ENCODE measurements at regions not wholly inside any gene's neighbourhood (a gene's known extent, or its start where the extent isn't known, plus 50 kb on each side); places are given as distances from the start of the nearest gene placed in this dataset.

DNA sequence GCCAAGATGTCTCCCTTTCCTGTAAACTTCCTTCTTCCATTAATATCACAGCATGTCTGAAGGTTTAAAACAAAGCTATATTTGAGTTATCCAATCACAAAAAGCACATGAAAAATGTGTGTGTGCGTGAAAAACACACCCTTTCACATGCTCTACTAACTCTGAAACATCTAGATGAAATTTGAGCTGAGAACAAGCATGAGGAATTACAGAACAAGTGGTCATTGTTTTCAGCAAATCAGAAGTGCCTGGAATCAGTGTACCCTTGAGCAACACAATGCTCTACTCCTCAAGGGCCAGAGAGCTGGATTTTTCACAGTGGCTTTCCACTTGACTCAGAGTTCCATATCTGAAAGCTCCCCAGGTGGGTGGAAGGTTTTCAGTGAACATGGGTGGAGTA is 255.9 kb downstream of the PSAT1 start:
- H3K27ac Mint-ChIP-seq = no peak overlapping the region
- no peaks in the 10 kb centered on the region for H3K4me1 Mint-ChIP-seq
- H3K27me3 Mint-ChIP-seq = peaks cover 5% of the 10 kb centered on the region
- H3K9me3 Mint-ChIP-seq = no peaks in the 10 kb centered on the region
- no peak overlapping the region for H3K4me3 Mint-ChIP-seq
- no peaks in the 10 kb centered on the region for H3K36me3 Mint-ChIP-seq

DNA sequence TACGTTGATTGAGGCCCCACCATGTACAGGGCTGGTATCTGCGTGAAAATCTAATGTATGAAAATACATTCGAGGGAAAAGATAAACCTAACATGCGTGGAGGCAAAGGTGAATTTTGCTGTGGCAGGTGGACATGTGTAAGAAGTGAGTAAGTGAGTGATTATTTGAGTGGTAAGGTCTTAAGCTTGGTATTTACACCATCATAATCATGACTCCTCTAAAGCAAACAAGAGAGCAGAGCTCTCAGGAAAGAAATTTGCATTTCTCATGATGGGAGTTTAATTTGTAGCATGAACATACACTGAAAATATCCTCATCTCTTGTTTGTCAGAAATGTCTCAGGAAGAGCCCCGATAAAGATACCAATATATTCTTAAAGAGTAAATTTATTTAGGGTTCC is 260.6 kb downstream of the PSAT1 start:
- Mint-ChIP-seq H3K9me3 (no peaks in the 10 kb centered on the region), H3K36me3 (no peaks in the 10 kb centered on the region), H3K27me3 (peaks cover 3% of the 10 kb centered on the region), H3K4me1 (no peaks in the 10 kb centered on the region), H3K4me3 (no peak overlapping the region), H3K27ac (no peak overlapping the region)

DNA sequence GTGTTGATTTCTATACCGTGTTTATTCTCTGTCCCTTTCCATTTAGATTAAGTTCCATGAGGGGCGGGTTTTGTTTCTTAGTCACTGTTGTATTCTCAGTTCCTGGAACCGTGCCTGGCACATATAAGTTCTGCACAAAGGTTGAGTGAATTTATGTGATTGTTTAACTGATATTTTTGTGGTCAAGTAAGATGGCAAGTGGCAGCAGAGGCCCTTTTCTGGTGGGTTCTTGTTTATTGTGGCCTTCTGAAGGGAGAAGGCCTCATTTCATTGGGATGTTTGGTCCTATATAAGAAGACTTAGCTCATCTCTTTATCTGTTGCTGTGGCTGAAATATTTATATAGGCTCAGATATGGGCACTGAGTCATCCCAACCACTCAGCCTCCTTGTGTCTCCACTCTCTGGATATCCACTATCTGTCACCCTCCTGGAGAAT is 262.5 kb downstream of the PSAT1 start:
- no peak overlapping the region for H3K27ac Mint-ChIP-seq
- H3K27me3 Mint-ChIP-seq = peaks cover 3% of the 10 kb centered on the region
- no peaks in the 10 kb centered on the region for H3K9me3 Mint-ChIP-seq
- no peaks in the 10 kb centered on the region for H3K4me1 Mint-ChIP-seq
- no peak overlapping the region for H3K4me3 Mint-ChIP-seq
- H3K36me3 Mint-ChIP-seq = no peaks in the 10 kb centered on the region

DNA sequence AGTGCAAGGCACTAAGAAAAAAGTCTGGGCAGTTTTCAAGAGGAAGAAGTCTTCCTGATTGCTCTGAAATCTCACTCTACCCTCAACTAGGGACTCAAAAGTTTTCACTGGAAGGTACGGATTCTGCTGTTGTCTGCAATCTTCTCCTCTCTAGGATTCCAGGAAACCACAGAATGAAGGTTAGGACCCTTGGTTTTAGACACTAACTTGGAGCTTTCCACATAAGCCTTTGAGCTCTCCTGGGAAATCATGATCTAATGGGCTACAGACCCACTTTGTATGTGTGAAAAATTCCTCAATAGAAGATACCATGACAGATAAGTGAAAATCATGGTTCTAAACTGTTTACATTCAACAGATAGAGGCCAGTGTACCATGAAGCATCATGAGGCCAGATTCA is 265.1 kb downstream of the PSAT1 start:
- H3K4me3 Mint-ChIP-seq = no peak overlapping the region
- H3K9me3 Mint-ChIP-seq = no peaks in the 10 kb centered on the region
- no peak overlapping the region for H3K27ac Mint-ChIP-seq
- no peaks in the 10 kb centered on the region for H3K36me3 Mint-ChIP-seq
- H3K4me1 Mint-ChIP-seq = no peaks in the 10 kb centered on the region
- no peaks in the 10 kb centered on the region for H3K27me3 Mint-ChIP-seq

DNA sequence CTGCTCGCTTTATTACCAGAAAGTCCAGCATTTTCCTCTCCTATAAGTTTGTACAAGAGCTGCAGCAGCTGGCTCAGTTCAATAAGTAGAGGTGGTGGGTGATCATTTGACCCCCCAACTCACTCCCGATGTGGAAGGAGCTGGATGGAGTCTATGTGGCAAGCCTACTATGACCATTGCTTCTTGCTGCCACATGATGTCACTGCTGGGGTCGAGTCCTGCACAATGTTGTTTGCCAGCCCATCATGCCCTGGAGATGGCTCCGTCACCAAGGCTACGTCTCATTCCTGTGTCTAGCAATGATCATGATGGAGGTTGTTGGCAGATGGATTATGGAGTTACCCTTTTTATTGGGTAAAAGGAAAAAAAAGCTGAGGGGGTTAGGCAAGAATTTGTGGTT is 266.3 kb downstream of the PSAT1 start:
- no peaks in the 10 kb centered on the region for H3K27me3 Mint-ChIP-seq
- no peaks in the 10 kb centered on the region for H3K9me3 Mint-ChIP-seq
- H3K4me3 Mint-ChIP-seq = no peak overlapping the region
- no peaks in the 10 kb centered on the region for H3K36me3 Mint-ChIP-seq
- no peak overlapping the region for H3K27ac Mint-ChIP-seq
- H3K4me1 Mint-ChIP-seq = no peaks in the 10 kb centered on the region

DNA sequence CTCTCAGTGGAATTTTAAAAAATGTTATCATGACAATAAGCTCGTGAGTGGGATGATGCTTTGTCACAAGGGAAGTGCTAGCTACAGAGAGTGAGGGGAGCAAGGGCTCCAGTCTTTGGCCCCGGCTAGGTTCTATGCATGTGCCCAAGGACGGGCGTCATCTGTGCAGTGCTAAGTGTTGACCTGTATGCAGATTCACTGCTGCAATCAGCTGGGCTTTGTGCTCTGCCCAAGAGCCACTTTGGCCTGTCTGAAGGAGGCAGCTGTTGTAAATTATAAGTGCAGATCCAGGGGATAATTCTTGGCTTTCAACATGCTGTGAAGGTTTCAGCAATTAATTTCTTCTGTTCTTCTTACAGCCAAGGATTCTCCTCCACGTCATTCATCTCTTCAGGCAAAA is 268.6 kb downstream of the PSAT1 start:
- H3K27ac Mint-ChIP-seq = no peak overlapping the region
- H3K9me3 Mint-ChIP-seq = no peaks in the 10 kb centered on the region
- no peak overlapping the region for H3K4me3 Mint-ChIP-seq
- no peaks in the 10 kb centered on the region for H3K36me3 Mint-ChIP-seq
- no peaks in the 10 kb centered on the region for H3K27me3 Mint-ChIP-seq
- no peaks in the 10 kb centered on the region for H3K4me1 Mint-ChIP-seq

DNA sequence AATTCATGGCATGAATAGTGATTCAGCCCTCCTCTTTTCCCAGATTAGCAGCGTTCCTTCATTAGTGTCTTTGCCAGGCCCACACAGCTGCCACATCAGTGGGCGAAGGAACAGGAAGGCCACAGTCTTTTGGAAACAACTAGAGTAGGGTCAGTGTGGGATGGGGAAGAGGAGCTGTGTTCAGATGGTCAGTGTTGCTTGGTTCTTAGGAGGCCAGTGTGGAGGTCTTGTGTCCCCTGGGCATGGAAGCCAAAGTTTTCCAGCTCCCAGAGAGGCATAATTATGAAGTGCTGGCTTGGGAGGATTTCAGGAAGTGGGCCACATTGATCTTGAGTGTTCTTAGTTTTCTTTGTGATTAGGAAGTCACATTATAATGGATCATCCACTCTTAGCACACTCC is 269.6 kb downstream of the PSAT1 start:
- Mint-ChIP-seq H3K27ac (no peak overlapping the region), H3K4me3 (no peak overlapping the region), H3K4me1 (no peaks in the 10 kb centered on the region), H3K9me3 (no peaks in the 10 kb centered on the region), H3K36me3 (no peaks in the 10 kb centered on the region), H3K27me3 (no peaks in the 10 kb centered on the region)

DNA sequence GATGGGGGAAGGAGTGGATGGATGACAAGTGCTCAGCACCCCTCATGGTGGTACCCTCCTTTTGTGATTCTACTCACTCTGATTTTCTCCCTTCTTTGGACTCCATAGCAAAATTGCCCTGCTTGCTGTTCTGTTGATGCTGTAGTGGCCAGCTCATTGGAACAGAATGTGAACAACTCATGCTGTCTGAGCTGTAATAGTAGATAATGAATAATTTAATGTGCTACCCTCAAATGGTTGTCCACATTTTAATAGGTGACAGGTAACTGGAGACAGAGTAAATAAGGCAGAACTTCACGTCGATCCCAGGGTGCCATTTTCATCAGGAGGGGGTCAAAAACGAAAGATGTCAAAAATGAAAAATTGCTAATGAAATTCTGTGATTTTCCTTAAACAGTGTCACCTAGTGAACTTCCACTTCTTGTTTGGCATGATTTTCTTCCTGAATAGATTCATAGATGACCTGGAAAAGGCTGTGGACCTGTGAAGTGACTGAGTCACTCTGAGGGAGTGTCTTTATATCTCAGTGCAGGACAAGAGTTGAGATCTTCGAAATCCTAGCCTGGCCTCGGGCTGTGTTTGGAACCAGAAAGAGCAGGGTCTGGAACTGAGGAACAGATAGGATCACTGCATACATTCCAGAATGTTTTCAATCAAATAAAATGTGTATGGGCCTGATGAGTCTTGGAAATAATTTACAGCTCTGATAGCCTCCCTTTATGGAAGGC is 270.2 kb downstream of the PSAT1 start:
- no peaks in the 10 kb centered on the region for H3K27me3 Mint-ChIP-seq
- H3K36me3 Mint-ChIP-seq = no peaks in the 10 kb centered on the region
- no peaks in the 10 kb centered on the region for H3K4me1 Mint-ChIP-seq
- H3K4me3 Mint-ChIP-seq = no peak overlapping the region
- H3K9me3 Mint-ChIP-seq = no peaks in the 10 kb centered on the region
- no peak overlapping the region for H3K27ac Mint-ChIP-seq

DNA sequence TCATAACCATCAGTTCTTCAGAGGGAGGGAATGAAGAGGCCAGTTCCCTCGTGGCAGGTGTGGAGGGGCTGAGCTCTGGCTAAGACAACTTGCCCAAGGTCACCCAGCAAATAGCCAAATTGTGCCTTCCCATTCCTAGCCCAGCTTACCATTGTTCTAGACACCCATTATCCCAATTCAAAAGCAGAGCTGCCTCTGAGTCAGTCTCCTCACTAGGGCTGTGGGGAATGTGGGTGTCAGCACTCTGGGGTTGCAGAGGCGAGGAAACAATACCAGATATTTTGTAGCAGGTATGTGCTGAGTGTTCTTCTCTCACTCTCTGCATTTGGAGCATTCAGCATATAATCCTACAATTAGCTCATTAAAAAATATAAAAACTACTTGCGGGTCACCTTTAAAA is 270.8 kb downstream of the PSAT1 start:
- Mint-ChIP-seq H3K27me3 (no peaks in the 10 kb centered on the region), H3K4me1 (no peaks in the 10 kb centered on the region), H3K27ac (no peak overlapping the region)

DNA sequence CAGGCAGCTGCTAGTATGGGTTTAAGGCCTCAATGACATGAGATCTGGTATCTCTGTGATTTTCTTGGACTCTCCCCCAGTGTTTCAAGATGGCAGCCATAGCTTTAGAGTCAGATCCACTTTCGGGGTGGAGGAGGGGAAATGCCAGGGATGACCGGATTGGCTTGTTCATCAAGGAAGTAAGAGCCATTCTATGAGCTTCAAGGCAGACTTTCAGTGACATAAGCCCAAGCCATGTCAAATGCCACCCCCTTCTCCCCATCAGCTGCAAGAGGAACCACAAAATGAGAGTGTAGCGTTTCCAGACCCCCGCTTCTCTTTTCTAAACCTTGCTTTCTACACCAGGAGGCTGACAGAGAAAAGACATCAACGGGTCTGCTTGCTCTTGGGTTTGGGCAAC is 271.8 kb downstream of the PSAT1 start:
- H3K4me3 Mint-ChIP-seq = no peak overlapping the region
- H3K4me1 Mint-ChIP-seq = no peaks in the 10 kb centered on the region
- no peaks in the 10 kb centered on the region for H3K36me3 Mint-ChIP-seq
- no peaks in the 10 kb centered on the region for H3K9me3 Mint-ChIP-seq
- H3K27me3 Mint-ChIP-seq = no peaks in the 10 kb centered on the region
- no peak overlapping the region for H3K27ac Mint-ChIP-seq

More for the DNA sequence above, 270.8 kb downstream of the PSAT1 start:
- no peak overlapping the region for H3K4me3 Mint-ChIP-seq
- H3K36me3 Mint-ChIP-seq = no peaks in the 10 kb centered on the region
- H3K9me3 Mint-ChIP-seq = no peaks in the 10 kb centered on the region

DNA sequence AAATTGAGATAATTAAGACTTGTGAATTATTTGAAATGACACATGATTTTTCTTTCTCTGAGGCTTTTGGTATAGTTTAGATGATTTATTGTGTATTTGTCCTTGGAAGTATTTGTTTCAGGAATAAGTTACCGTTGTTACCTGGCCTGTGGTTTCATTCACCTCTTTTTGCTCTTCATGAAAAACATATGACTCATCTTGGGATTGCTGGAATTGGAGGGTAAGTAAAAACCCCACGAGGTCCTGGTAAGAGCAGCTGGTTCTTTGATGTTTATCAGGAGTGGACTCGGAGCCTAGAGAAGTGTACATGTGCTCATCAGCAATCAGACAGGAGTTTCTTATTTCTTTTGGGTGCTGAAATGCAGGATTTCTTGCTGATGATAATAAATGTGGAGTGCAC is 275.3 kb downstream of the PSAT1 start:
- no peaks in the 10 kb centered on the region for H3K27me3 Mint-ChIP-seq
- H3K27ac Mint-ChIP-seq = no peak overlapping the region
- no peaks in the 10 kb centered on the region for H3K36me3 Mint-ChIP-seq
- H3K4me1 Mint-ChIP-seq = no peaks in the 10 kb centered on the region
- no peak overlapping the region for H3K4me3 Mint-ChIP-seq
- no peaks in the 10 kb centered on the region for H3K9me3 Mint-ChIP-seq

DNA sequence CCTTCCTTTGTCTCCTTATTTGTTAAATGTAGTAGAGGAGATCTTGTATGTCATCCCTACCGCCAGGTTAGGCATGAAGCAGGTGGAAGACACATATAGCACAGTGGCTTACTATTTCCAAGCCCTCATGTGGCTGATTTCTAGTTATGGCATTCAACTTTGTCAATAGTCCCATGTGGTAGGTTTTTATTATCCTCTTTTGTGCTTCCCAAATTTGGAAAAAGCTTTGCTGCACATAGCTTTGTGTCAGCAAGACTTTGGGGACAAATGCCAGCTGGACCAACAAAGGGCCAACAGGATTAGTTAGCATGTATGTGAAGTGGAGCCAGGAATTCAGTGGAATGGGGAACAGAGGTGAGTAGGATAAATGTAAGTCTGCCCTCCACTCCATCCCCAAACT is 276.3 kb downstream of the PSAT1 start:
- H3K4me1 Mint-ChIP-seq = no peaks in the 10 kb centered on the region
- no peak overlapping the region for H3K27ac Mint-ChIP-seq
- H3K4me3 Mint-ChIP-seq = no peak overlapping the region
- H3K36me3 Mint-ChIP-seq = no peaks in the 10 kb centered on the region
- no peaks in the 10 kb centered on the region for H3K27me3 Mint-ChIP-seq
- no peaks in the 10 kb centered on the region for H3K9me3 Mint-ChIP-seq

DNA sequence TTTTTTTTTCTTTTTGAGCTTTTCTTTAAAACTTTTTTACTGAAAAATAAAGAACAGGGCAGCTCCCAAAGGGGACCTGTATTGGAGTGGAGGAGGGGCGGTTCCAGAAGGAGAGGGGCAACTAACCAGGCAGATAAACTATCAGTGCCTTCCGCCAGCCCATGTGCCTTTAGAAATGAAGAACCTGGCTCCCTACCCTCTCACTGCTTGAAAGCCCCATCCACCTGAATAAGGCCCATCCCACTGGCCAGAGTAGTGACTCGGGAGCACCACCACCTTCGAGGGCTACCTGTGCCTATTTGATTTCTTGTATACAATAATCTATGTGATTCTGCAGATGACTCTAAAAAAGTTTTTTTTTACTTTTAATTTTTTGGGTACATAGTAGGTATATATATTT is 276.7 kb downstream of the PSAT1 start:
- H3K27ac Mint-ChIP-seq = no peak overlapping the region
- H3K9me3 Mint-ChIP-seq = no peaks in the 10 kb centered on the region
- H3K36me3 Mint-ChIP-seq = no peaks in the 10 kb centered on the region
- no peaks in the 10 kb centered on the region for H3K4me1 Mint-ChIP-seq
- H3K27me3 Mint-ChIP-seq = no peaks in the 10 kb centered on the region
- no peak overlapping the region for H3K4me3 Mint-ChIP-seq

DNA sequence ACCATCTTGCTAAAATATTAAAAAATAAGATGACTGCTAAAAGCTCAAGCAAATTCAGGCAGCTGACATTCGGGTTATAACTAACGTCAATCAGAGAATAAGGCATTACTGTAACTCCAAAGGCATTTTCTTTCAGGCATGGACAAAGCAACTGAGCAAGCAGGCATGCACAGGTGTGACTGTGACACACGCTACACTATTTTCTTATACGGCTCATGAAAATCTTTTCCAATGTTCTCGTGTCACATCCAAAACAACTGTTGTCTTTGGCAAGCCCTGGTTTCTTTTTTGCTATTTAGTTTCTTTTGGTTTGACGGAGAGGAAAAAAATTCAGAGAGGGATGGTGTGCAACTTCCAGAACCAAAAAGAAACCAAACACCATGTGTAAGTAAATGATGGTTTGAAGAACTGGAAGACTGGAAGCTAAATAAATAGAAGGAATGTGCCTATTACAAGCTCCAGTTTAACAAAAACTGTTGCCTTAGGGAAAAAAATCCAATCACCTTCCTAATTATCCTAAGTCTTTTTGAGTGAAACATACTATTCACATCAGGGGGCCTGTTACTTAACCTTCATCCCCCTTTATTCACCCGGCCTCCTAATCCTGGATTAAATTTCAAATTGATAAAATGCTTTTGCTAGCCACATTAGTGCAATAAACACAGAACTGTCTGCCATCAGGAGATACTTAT is 277.6 kb downstream of the PSAT1 start:
- H3K27ac Mint-ChIP-seq = no peak overlapping the region

DNA sequence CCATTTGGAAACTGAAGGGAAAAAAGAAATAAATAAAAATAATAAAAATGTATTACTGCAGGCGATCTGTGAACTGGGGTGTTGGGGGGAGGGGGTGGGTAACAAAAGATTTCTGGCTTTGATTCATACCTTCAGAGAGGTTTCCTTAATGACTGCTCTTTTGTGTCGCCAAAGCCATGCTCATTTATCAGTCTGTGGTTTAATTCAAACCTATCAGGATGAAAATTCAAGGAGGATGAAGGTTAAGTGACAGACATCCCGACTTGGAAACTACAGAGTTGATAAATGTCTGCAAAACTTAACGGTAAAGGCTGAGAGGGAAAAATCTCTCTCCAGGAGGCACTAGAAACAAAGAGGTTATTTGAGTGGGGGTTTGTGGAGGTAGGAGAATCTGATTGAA is 278.2 kb downstream of the PSAT1 start:
- H3K9me3 Mint-ChIP-seq = no peaks in the 10 kb centered on the region
- H3K4me1 Mint-ChIP-seq = no peaks in the 10 kb centered on the region
- H3K27ac Mint-ChIP-seq = no peak overlapping the region
- no peaks in the 10 kb centered on the region for H3K27me3 Mint-ChIP-seq
- H3K36me3 Mint-ChIP-seq = no peaks in the 10 kb centered on the region
- H3K4me3 Mint-ChIP-seq = no peak overlapping the region

More for the DNA sequence above, 277.6 kb downstream of the PSAT1 start:
- Mint-ChIP-seq H3K4me3 (no peak overlapping the region), H3K36me3 (no peaks in the 10 kb centered on the region), H3K4me1 (no peaks in the 10 kb centered on the region), H3K9me3 (no peaks in the 10 kb centered on the region), H3K27me3 (no peaks in the 10 kb centered on the region)

DNA sequence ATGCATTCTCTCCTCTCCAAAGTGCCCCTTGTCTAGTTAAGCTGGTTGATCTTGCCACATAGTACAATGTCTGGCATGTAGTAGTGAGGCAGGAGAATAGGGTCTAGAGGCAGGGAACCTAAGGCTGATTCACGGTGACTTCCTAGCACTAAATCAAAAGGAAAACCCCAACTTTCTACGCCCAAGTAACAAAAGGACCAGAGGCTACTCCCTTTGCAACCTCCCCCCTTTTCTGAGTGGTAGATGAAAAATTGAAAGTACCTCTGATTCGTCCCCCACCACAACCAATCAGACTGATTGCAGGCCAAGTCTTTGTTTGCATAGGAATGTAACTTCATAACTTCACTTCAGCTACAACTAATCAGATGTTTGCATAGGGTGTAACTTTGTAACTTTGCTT is 278.8 kb downstream of the PSAT1 start:
- H3K9me3 Mint-ChIP-seq = no peaks in the 10 kb centered on the region
- H3K27ac Mint-ChIP-seq = no peak overlapping the region
- H3K27me3 Mint-ChIP-seq = no peaks in the 10 kb centered on the region
- no peaks in the 10 kb centered on the region for H3K36me3 Mint-ChIP-seq
- no peak overlapping the region for H3K4me3 Mint-ChIP-seq
- no peaks in the 10 kb centered on the region for H3K4me1 Mint-ChIP-seq

Measured in activated naive CD4-positive, alpha-beta T cell treated with anti-CD3 and anti-CD28 coated beads, Interleukin-2, amount 50 U/mL, for 24 hours (primary cell).